ENCODE measurements at regions not wholly inside any gene's neighbourhood (a gene's known extent, or its start where the extent isn't known, plus 50 kb on each side); places are given as distances from the start of the nearest gene placed in this dataset.

- H3K9me2 ChIP-seq (replicated peaks; ENCODE audit: low read length): no peaks in the 10 kb centered on the region
- no peaks in the 10 kb centered on the region for H3F3A ChIP-seq (ENCODE audit: low read length, unreplicated experiment)
- H3K4me2 ChIP-seq (ENCODE audit: low read length): no peak overlapping the region
- no peak for TF ChIP-seq EZH2phosphoT487 (IDR thresholded peaks at IDR 0.05; ENCODE audit: borderline replicate concordance, low read length)
- POLR2A ChIA-PET (ENCODE audit: unreplicated experiment): no interaction called here
- CTCF ChIA-PET: no interaction called here
- no TSS peak for BruUV-seq (replicated peaks)
- no peaks in the 10 kb centered on the region for H3K9me3 ChIP-seq (ENCODE audit: low read length)
- intact Hi-C loops (cut with micrococcal nuclease): no loop called here
- no peaks in the 10 kb centered on the region for H3K36me3 ChIP-seq (ENCODE audit: low read depth, low read length)
- H3K4me3 ChIP-seq (ENCODE audit: low read length): no peak overlapping the region
- ATAC-seq: no peak
- no peak overlapping the region for H3K9ac ChIP-seq (ENCODE audit: low read length)
- no peaks in the 10 kb centered on the region for H3K27me3 ChIP-seq (ENCODE audit: low read length)
- H3K27ac ChIP-seq (ENCODE audit: low read length): no peak overlapping the region
- H2AFZ ChIP-seq (ENCODE audit: low read length): no peak overlapping the region
- H3K4me1 ChIP-seq (ENCODE audit: insufficient read depth, low read length): 0 out of 2 replicates have a peak, but pooled peaks cover 3% of the 10 kb centered on the region
- H4K20me1 ChIP-seq (ENCODE audit: low read length): no peaks in the 10 kb centered on the region
- no peak for DNase-seq
- H3K79me2 ChIP-seq (ENCODE audit: low read length): no peaks in the 10 kb centered on the region
These were observed 71.0 kb downstream of the UCHL1 start for GRCh38 chr4:41327770-41328169.

GRCh38 chr4:41329361-41329760 is 72.6 kb downstream of the UCHL1 start:
- no peak for TF ChIP-seq EZH2phosphoT487 (IDR thresholded peaks at IDR 0.05; ENCODE audit: borderline replicate concordance, low read length)
- no peak for TF ChIP-seq CTCF (conservative IDR thresholded peaks at IDR 0.05; ENCODE audit: low read depth, low read length)
- no peak for TF ChIP-seq EZH2 (IDR thresholded peaks at IDR 0.05; ENCODE audit: low read length, unreplicated experiment)
- intact Hi-C loops (cut with micrococcal nuclease): no loop called here
- peaks cover 12% of the 10 kb centered on the region for H3K4me1 ChIP-seq (ENCODE audit: insufficient read depth, low read length)
- no peak overlapping the region for H3K4me2 ChIP-seq (ENCODE audit: low read length)
- POLR2A ChIA-PET (ENCODE audit: unreplicated experiment): no interaction called here
- H3F3A ChIP-seq (ENCODE audit: low read length, unreplicated experiment): no peaks in the 10 kb centered on the region
- H3K4me3 ChIP-seq (ENCODE audit: low read length): no peak overlapping the region
- H3K9me3 ChIP-seq (ENCODE audit: low read length): no peaks in the 10 kb centered on the region
- H4K20me1 ChIP-seq (ENCODE audit: low read length): no peaks in the 10 kb centered on the region
- no peaks in the 10 kb centered on the region for H3K79me2 ChIP-seq (ENCODE audit: low read length)
- BruUV-seq (replicated peaks): no TSS peak
- DNase-seq (no peak), ATAC-seq (no peak)
- no peaks in the 10 kb centered on the region for H3K27me3 ChIP-seq (ENCODE audit: low read length)
- H3K27ac ChIP-seq (ENCODE audit: low read length): no peak overlapping the region
- H3K9ac ChIP-seq (ENCODE audit: low read length): no peak overlapping the region
- H3K9me2 ChIP-seq (replicated peaks; ENCODE audit: low read length): no peaks in the 10 kb centered on the region
- CTCF ChIA-PET: no interaction called here
- H2AFZ ChIP-seq (ENCODE audit: low read length): no peak overlapping the region
- no peaks in the 10 kb centered on the region for H3K36me3 ChIP-seq (ENCODE audit: low read depth, low read length)

GRCh38 chr4:41331224-41331623 is 74.5 kb downstream of the UCHL1 start:
- no TSS peak for BruUV-seq (replicated peaks)
- ChIA-PET CTCF (no interaction called here), POLR2A (ENCODE audit: unreplicated experiment) (no interaction called here)
- no peaks in the 10 kb centered on the region for H3K9me3 ChIP-seq (ENCODE audit: low read length)
- no peaks in the 10 kb centered on the region for H4K20me1 ChIP-seq (ENCODE audit: low read length)
- no peaks in the 10 kb centered on the region for H3K27me3 ChIP-seq (ENCODE audit: low read length)
- no peak overlapping the region for H3K4me2 ChIP-seq (ENCODE audit: low read length)
- H3K4me3 ChIP-seq (ENCODE audit: low read length): no peak overlapping the region
- H3K27ac ChIP-seq (ENCODE audit: low read length): no peak overlapping the region
- ATAC-seq (no peak), DNase-seq (no peak)
- H2AFZ ChIP-seq (ENCODE audit: low read length): no peak overlapping the region
- intact Hi-C loops (cut with micrococcal nuclease): no loop called here
- H3F3A ChIP-seq (ENCODE audit: low read length, unreplicated experiment): no peaks in the 10 kb centered on the region
- no peaks in the 10 kb centered on the region for H3K9me2 ChIP-seq (replicated peaks; ENCODE audit: low read length)
- H3K36me3 ChIP-seq (ENCODE audit: low read depth, low read length): no peaks in the 10 kb centered on the region
- no peaks in the 10 kb centered on the region for H3K79me2 ChIP-seq (ENCODE audit: low read length)
- TF ChIP-seq CTCF (conservative IDR thresholded peaks at IDR 0.05; ENCODE audit: low read depth, low read length) (no peak), EZH2phosphoT487 (IDR thresholded peaks at IDR 0.05; ENCODE audit: borderline replicate concordance, low read length) (no peak), EZH2 (IDR thresholded peaks at IDR 0.05; ENCODE audit: low read length, unreplicated experiment) (no peak)
- no peak overlapping the region for H3K9ac ChIP-seq (ENCODE audit: low read length)
- peaks cover 14% of the 10 kb centered on the region for H3K4me1 ChIP-seq (ENCODE audit: insufficient read depth, low read length)

Data from PC-3 (cell line).